ENCODE measurements at regions not wholly inside any gene's neighbourhood (a gene's known extent, or its start where the extent isn't known, plus 50 kb on each side); places are given as distances from the start of the nearest gene placed in this dataset.

DNA sequence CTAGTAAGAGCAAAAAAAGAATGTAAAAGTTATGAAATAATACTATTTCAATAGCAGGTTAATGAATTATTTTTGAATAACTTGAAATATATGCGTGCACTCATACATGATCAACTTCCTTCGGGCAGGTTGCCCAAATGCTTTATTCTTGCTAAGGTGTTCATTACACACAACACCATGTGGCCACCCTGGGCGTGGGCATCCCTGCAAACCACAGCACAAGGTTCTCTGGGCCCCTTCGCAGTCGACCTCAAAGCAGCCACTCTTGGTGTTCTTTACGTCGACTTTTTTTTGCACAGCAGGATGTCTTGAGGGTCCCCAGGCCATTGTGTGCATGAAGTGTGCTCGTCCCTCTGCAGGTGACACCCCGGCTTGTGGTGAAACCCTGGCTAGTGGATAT, 300.7 kb upstream of the PITRM1 start:
- no peak for DNase-seq (ENCODE audit: low read depth in 2 of 3, low spot score in 2 of 3)

DNA sequence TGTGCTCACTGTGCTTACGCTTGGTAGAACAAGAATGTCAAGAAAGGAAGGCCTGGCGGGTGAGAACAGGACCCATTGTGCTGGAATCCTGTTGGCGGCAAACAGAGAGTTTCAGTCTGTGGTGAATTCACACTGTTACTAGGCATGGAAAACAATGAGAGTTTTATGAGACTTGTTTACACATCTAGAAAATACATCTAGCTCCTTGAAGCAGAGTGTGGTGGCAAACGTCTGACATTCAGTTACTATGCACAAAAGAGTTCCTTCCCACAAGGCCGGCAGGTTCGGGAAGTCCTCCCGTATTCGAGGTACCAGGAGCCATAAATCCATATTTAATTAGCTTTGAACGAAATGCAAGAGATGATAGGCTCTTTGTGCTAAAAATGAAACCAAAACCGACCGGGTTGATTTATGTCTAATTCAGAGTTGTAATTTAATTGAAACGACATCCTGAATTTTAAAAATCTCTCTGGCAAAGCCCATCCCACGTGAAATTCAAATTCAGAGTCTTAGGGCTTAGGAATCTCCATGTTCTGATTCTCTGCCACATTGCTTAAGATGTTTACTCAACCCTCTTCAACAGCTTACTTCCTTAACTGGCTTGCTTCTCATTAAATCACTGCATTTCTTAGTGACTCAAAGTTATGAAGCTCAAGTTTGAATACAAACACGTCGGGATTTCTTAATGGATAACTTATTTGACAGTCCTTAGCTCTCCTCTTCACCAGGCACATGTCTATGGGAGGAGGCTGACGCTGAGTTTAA, 299.9 kb upstream of the PITRM1 start:
- peak in 1 of 3 donors; percentile 41 for DNase-seq (ENCODE audit: low read depth in 2 of 3, low spot score in 2 of 3)

- no peak for DNase-seq (ENCODE audit: low read depth in 2 of 3, low spot score in 2 of 3)
Observed at GRCh38 chr10:3471927-3472286, 299.3 kb upstream of the PITRM1 start.

GRCh38 chr10:3471472-3471871, 298.9 kb upstream of the PITRM1 start:
- DNase-seq (ENCODE audit: low read depth in 2 of 3, low spot score in 2 of 3) = no peak

- DNase-seq (ENCODE audit: low read depth in 2 of 3, low spot score in 2 of 3) = no peak
Observed at GRCh38 chr10:3470191-3470590, 297.6 kb upstream of the PITRM1 start.

GRCh38 chr10:3469639-3470020, 297.0 kb upstream of the PITRM1 start:
- DNase-seq (ENCODE audit: low read depth in 2 of 3, low spot score in 2 of 3) = no peak

GRCh38 chr10:3468919-3469638, 296.5 kb upstream of the PITRM1 start:
- peak in 1 of 3 donors; percentile 30 for DNase-seq (ENCODE audit: low read depth in 2 of 3, low spot score in 2 of 3)

DNA sequence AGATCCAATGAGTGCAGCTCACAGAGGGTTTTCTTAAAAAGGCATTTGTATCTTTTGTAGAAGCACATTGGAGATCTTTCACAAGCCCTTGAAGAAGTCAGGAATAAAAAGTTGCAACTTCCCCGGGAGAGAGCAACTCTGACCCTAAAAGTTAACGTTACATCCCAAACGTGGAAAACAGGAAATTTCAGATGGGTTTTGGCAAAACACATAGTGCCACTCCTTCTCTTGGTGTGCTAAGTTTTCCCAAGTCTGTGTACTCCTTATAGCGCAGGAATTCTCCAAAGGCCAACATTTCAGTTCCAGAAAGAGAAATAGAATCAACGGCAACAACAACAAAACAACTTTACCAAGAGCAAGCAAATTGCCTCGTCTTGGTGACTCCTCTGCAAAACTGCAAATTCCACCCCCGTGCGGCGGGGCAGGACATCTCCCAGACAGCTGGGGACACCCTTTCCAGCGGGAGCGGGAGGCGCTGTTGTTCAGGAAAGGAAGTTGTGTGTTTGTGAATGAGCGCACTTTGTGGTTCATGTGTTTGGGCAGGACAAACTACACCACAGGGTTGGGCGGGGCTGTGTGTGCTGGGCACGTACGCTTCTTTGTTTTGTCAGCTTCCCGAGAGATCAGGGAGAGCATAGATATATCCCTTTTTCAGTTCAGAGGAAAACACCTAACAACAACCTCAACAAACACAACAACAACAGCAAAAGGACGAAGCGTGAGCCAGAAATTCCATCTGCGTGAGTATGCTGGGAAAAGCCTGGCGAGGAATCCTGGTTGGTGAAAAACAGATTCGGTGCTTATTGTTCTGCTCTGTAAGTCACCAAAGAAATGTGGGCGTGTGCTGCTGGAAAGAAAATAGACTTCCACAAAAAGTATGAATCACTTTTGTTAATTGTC, 294.7 kb upstream of the PITRM1 start:
- no peak for DNase-seq (ENCODE audit: low read depth in 2 of 3, low spot score in 2 of 3)

GRCh38 chr10:3465406-3465891, 292.9 kb upstream of the PITRM1 start:
- DNase-seq (ENCODE audit: low read depth in 2 of 3, low spot score in 2 of 3) = no peak

DNA sequence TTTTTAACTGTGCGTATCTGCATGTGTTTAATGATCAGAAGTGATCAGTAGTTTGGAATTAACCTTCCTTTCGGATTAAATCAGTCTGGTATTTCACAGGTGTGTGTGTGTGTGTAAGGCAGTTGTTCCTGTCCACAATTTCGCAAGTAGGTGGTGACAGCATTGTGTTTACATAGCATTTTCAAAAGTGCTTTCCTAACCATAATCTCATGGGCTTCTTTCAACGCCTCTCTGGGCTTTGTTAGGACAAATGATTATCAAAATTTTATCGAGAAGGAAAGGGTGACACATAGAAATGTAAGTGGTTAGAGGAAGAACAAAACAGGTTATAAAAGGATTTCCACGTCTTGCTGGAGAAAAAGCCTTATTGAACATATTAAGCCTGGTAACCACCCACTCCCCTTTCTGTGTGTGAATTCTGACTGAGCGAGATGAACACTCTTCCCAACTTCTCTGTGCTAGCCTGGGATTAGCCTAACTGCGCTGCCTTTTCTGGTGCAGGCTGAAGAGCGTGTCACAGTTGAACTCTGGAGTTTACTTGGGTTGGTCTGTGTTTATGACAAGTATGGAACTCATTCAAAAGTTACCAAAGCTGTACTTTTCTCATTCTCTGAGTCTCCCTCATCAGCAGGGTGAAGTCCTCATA, 292.3 kb upstream of the PITRM1 start:
- DNase-seq (ENCODE audit: low read depth in 2 of 3, low spot score in 2 of 3) = no peak

DNA sequence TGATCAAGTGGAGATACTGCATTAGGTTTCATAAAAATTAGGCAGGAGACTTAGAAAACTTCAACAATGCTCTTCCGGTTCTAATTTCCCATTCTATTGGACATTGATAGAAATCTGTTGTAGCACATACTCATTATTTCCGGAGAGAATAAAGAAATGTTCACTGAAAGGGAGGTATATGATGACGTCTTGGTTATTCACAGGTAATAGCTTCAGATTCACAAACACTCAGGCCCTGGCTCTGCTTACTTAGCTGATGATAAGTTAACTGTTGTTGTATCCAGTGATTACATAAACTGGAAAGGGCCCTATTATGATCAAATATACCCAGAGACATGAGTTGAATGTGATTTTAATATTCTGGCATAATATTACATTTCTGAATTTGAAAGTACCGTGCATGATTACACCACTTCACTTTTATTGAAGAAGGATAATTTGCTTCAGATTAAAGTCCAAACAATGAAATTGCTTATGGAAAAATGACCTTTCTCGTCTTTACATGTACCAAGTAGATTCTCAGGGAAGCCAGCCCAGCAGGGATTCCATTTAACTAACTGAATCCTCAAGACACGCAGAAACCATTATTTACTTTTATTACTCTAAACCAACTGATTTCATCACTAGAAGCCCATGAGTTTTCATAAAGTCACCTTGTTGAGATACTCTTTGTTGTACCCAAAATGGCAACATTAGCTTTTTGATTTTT, 288.0 kb upstream of the PITRM1 start:
- DNase-seq (ENCODE audit: low read depth in 2 of 3, low spot score in 2 of 3) = no peak

GRCh38 chr10:3455385-3456334, 283.1 kb upstream of the PITRM1 start:
- no peak for DNase-seq (ENCODE audit: low read depth in 2 of 3, low spot score in 2 of 3)

DNA sequence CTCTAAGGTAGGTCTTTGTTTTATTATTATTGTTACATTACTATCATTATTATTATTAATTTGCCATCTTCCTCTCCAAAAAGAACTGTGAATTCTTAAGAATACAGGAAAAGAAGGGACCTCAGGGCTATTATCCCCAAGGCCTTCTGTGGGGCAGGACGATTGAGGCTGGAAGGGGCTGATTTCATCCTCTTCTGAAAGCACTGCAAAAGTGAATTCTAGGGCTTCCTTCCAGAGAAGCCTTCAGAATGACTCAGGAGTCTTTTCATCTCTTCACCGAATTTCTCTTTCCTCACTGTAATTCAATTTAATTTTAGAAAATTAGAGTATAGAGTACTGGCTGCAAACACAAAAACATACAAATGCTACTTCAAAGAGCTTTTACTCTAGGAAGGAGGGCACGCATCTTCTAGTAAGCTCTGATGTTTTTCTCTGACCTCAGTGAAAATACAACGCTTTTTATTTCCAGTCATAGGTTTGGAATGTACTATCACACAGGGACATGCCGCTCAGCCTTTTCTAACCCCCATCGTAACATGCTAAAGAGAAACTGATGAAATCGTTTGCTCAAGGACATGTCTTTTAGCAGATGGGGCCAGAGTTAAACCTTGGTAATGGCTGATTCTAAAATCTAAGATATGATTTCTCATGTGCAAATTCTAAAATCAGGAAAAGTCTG, 280.2 kb upstream of the PITRM1 start:
- DNase-seq (ENCODE audit: low read depth in 2 of 3, low spot score in 2 of 3) = no peak

- DNase-seq (ENCODE audit: low read depth in 2 of 3, low spot score in 2 of 3) = no peak
Observed at GRCh38 chr10:3452173-3452626, 279.6 kb upstream of the PITRM1 start.

GRCh38 chr10:3451516-3452172, 279.1 kb upstream of the PITRM1 start:
- DNase-seq (ENCODE audit: low read depth in 2 of 3, low spot score in 2 of 3) = no peak

- DNase-seq (ENCODE audit: low read depth in 2 of 3, low spot score in 2 of 3) = no peak
Observed at GRCh38 chr10:3446221-3446620, 273.6 kb upstream of the PITRM1 start.

DNA sequence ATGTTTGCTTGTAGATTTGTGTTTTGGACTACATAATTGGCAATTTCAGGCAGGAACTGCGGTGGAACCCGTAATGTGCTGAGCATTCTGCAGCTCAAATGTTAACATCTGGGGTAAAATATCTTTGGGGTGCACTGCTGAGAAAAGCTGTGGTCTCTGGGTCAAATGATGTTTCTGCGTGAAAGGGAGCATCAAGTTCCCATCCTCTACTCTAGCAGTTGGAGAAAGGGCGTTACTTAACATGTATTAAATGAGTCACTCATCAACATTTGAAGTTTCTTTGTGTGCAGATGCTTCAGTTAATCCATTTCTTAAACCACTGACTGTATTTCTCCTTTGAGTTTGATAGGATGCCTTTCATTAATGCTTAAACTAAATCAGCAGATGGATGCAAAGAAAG, 273.1 kb upstream of the PITRM1 start:
- DNase-seq (ENCODE audit: low read depth in 2 of 3, low spot score in 2 of 3) = no peak
